ENCODE measurements at regions not wholly inside any gene's neighbourhood (a gene's known extent, or its start where the extent isn't known, plus 50 kb on each side); places are given as distances from the start of the nearest gene placed in this dataset.

GRCh38 chr7:97623333-97623732 lies 108.6 kb upstream of the TAC1 start:
- Histone ChIP-seq H3K9ac (ENCODE audit: insufficient read depth, low read length, poor library complexity, severe bottlenecking) (no peak overlapping the region), H3K4me2 (replicated peaks; ENCODE audit: extremely low read depth, low read length, poor library complexity, severe bottlenecking) (no peak overlapping the region), H3K36me3 (replicated peaks in 1 of 2; ENCODE audit: control insufficient read depth in 1 of 2, insufficient read depth in 2 of 2, low read length in 2 of 2) (no peaks in the 10 kb centered on the region), H4K20me1 (ENCODE audit: insufficient read depth, low read length) (no peaks in the 10 kb centered on the region), H3K4me1 (ENCODE audit: control insufficient read depth in 1 of 2, insufficient read depth in 2 of 2, low read length in 2 of 2) (no peaks in the 10 kb centered on the region), H3K79me2 (ENCODE audit: insufficient read depth, low read length) (no peaks in the 10 kb centered on the region), H3K4me3 (replicated peaks in 1 of 3; ENCODE audit: low read depth in 2 of 3, low read length in 3 of 3) (no peak overlapping the region), H2AFZ (ENCODE audit: insufficient read depth, low read depth, low read length, poor library complexity, severe bottlenecking) (no peak overlapping the region), H3K27me3 (ENCODE audit: control insufficient read depth in 2 of 2, insufficient read depth in 2 of 2, low read length in 2 of 2) (no peaks in the 10 kb centered on the region), H3K27ac (ENCODE audit: low read depth in 1 of 2, low read length in 2 of 2) (no peak overlapping the region), H3K9me3 (replicated peaks in 1 of 2; ENCODE audit: control insufficient read depth in 1 of 2, insufficient read depth in 1 of 2, low read length in 2 of 2) (peaks cover 0 to 3% of the 10 kb centered on the region in 2 donors)
- intact Hi-C loops (cut with micrococcal nuclease): no loop called here
- DNase-seq: no peak
- Mint-ChIP-seq H3K9me3 (peaks cover 0 to 7% (median 3%) of the 10 kb centered on the region in 7 donors), H3K4me3 (no peak overlapping the region), H3K27me3 (ENCODE audit: low read depth in 3 of 3) (no peaks in the 10 kb centered on the region), H3K4me1 (no peaks in the 10 kb centered on the region), H3K27ac (no peak overlapping the region), H3K36me3 (no peaks in the 10 kb centered on the region)
- WGBS (ENCODE audit: insufficient coverage): no CpG with 5 or more reads among the region's 3 CpGs
- no peak for TF ChIP-seq CTCF (IDR thresholded peaks at IDR 0.05)

- no peaks in the 10 kb centered on the region for H3K79me2 ChIP-seq (ENCODE audit: insufficient read depth, low read length)
- no peak overlapping the region for H3K4me2 ChIP-seq (replicated peaks; ENCODE audit: extremely low read depth, low read length, poor library complexity, severe bottlenecking)
- no peak overlapping the region for H3K9ac ChIP-seq (ENCODE audit: insufficient read depth, low read length, poor library complexity, severe bottlenecking)
- H3K9me3 Mint-ChIP-seq: peaks cover 0 to 5% (median 2%) of the 10 kb centered on the region in 7 donors
- H3K36me3 Mint-ChIP-seq: no peaks in the 10 kb centered on the region
- no peak for DNase-seq
- H3K4me3 ChIP-seq (replicated peaks in 1 of 3; ENCODE audit: low read depth in 2 of 3, low read length in 3 of 3): no peak overlapping the region
- H3K4me1 Mint-ChIP-seq: no peaks in the 10 kb centered on the region
- H3K9me3 ChIP-seq (replicated peaks in 1 of 2; ENCODE audit: control insufficient read depth in 1 of 2, insufficient read depth in 1 of 2, low read length in 2 of 2): peaks cover 0 to 3% of the 10 kb centered on the region in 2 donors
- H3K27ac Mint-ChIP-seq: no peak overlapping the region
- no peak for TF ChIP-seq CTCF (IDR thresholded peaks at IDR 0.05)
- H3K27me3 Mint-ChIP-seq (ENCODE audit: low read depth in 3 of 3): no peaks in the 10 kb centered on the region
- no peaks in the 10 kb centered on the region for H4K20me1 ChIP-seq (ENCODE audit: insufficient read depth, low read length)
- WGBS (ENCODE audit: insufficient coverage): 86% methylated on average over 1 of the region's 1 CpG
- intact Hi-C loops (cut with micrococcal nuclease): no loop called here
- no peaks in the 10 kb centered on the region for H3K4me1 ChIP-seq (ENCODE audit: control insufficient read depth in 1 of 2, insufficient read depth in 2 of 2, low read length in 2 of 2)
- no peaks in the 10 kb centered on the region for H3K36me3 ChIP-seq (replicated peaks in 1 of 2; ENCODE audit: control insufficient read depth in 1 of 2, insufficient read depth in 2 of 2, low read length in 2 of 2)
- no peak overlapping the region for H2AFZ ChIP-seq (ENCODE audit: insufficient read depth, low read depth, low read length, poor library complexity, severe bottlenecking)
- H3K27me3 ChIP-seq (ENCODE audit: control insufficient read depth in 2 of 2, insufficient read depth in 2 of 2, low read length in 2 of 2): no peaks in the 10 kb centered on the region
- H3K4me3 Mint-ChIP-seq: no peak overlapping the region
- H3K27ac ChIP-seq (ENCODE audit: low read depth in 1 of 2, low read length in 2 of 2): no peak overlapping the region
Measured at GRCh38 chr7:97630116-97630515, 101.8 kb upstream of the TAC1 start.

Measured in CD14-positive monocyte (primary cell).